Activated CD8-positive, alpha-beta memory T cell treated with anti-CD3 and anti-CD28 coated beads, Interleukin-2, amount 50 U/mL, for 4 hours (primary cell): ENCODE measurements at regions not wholly inside any gene's neighbourhood (a gene's known extent, or its start where the extent isn't known, plus 50 kb on each side); places are given as distances from the start of the nearest gene placed in this dataset.

ENCODE experiments used
- DNase-seq: peaks from one replicate; pipeline ENCODE4 v3.0.0-alpha.2; 2020

GRCh38 chr18:38898167-38898566, 1332.6 kb upstream of the CELF4 start:
- DNase-seq = no peak

DNA sequence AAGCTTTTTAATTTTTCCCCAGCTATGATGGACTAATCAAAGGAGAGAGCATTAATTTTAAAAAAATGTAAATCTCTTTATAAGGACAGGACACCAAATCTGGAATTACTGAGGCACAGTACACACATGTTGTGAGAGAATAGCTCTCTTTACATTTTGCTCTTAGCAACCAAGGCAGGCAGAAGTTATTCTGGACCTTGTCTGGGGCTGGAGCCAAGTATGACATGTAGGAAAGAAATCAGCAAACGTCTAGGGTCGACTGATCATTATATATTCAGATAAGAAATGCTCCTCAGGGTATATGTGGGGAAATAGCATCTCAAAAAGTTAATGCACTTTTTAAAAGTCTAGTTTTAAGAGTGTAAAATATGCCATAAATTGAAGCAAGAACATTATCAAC, 1330.0 kb upstream of the CELF4 start:
- DNase-seq = no peak

DNA sequence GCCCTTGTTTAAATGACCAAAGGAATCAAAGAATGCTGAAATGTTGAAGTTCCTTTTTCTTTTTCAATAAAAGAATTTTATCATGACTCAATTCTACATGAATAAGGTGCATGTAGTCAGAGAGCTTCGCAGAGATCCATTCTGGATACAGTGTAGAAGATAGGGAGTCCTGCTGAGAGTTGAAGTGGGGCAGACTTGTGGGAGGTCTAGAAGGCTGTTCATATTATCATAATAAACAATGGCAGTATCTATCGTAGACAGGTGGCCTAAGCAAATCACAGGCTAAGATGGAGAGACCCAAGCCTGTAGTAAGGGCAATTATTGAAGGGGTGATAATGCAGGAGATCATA, 1322.0 kb upstream of the CELF4 start:
- DNase-seq = no peak

- no peak for DNase-seq
These were observed 1321.5 kb upstream of the CELF4 start for GRCh38 chr18:38886861-38887670.

- DNase-seq = no peak
These were observed 1320.6 kb upstream of the CELF4 start for GRCh38 chr18:38886235-38886634.

GRCh38 chr18:38884050-38884449, 1318.5 kb upstream of the CELF4 start:
- DNase-seq = no peak

DNA sequence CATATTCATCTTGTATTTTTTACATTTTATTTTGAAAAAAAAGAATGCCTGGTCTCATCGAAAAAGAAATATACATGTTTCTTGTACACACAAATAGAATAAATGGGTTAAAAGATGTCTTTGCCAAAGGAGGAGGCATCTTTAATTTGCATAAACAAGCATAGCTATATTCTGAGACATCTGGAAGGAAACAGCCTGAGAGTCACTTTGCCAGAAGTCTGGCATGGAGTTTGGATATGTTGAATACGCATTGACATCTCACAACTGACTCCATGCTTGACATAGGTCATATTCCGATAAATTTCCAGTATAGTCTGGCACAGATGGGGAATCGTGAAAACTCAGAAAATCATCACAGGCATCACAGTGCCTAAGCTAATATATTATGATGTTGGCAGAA, 1317.5 kb upstream of the CELF4 start:
- DNase-seq = no peak

- DNase-seq = no peak
These were observed 1314.3 kb upstream of the CELF4 start for GRCh38 chr18:38879871-38880270.

DNA sequence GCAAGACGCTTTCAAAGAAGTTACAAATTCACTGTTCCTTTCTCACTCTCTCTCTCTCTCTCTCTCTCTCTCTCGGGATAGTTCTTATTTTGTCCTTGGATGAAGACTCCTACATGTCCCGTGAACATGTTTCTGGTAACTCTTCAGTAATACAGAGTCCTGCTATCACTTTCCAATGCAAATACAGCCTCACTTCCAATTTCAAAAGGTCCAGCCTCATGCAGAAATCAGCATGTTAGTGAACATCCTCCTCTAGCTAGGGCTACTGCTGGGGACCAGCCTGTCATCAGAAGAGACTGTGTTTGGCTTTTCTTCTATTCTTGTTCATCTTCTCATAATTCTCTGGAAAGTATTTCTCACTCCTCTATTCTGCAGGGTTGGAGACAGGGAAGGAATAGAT, 1306.7 kb upstream of the CELF4 start:
- no peak for DNase-seq

GRCh38 chr18:38868757-38869156, 1303.2 kb upstream of the CELF4 start:
- no peak for DNase-seq

DNA sequence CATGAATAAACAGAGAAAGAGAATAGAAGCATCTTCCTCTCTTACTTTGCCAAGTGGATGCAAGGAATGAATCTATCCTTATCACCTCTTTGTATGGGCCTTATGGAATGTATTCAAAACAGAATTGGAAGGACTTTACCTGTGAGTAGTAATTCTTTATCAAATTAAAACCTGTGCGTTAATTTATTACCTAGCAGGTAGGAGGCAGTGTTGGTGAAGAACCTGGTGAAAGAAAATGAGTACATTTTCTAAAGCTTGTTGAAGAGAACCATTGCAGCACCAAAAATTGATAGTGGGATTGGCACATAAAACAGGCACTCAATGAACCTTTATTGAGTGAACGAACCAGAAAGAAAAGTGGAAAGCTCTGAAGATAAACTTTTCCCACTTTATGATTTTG, 1302.1 kb upstream of the CELF4 start:
- DNase-seq = no peak

- no peak for DNase-seq
These were observed 1285.9 kb upstream of the CELF4 start for GRCh38 chr18:38851526-38851925.

GRCh38 chr18:38847326-38847725, 1281.7 kb upstream of the CELF4 start:
- DNase-seq = no peak

DNA sequence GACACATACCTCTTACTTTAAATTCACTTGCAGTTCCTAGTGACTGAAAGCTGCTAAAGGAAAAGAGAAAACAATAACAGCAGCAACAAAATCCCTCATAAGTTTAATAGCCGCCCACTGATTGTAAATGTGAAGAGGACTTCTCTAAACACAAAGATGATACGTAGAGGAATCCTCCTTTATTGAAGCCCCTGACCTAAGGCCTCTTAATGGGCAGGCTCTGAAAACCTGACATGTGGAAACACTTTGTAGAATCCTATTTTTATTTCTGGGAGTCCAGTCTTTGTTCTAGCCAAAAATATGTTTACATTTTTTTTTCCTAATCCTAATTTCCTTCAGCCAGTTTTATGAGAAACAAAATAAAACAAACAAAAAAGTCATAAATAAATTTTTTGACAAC, 1277.7 kb upstream of the CELF4 start:
- no peak for DNase-seq

DNA sequence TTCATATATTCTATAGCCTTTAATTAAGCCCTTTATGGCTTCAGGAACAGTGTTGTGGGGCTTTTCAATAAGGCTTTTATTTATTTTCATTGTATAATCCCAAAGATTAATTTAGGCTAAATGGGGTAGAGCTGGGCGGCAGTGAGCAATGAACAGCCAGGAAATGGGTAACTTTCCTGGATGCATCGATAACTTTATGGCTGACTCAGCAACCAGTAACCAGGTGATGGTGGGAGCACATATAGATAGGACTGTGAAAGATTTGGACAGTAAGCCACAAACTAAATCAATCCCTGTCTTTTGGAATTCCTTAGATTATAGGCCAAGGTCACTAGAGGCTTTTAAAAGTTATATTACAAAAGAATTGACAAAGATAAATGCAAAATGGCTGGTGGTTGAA, 1260.6 kb upstream of the CELF4 start:
- DNase-seq = no peak

- DNase-seq = no peak
These were observed 1245.6 kb upstream of the CELF4 start for GRCh38 chr18:38811209-38811608.

GRCh38 chr18:38810789-38811188, 1245.2 kb upstream of the CELF4 start:
- no peak for DNase-seq

GRCh38 chr18:38807915-38808314, 1242.3 kb upstream of the CELF4 start:
- no peak for DNase-seq

DNA sequence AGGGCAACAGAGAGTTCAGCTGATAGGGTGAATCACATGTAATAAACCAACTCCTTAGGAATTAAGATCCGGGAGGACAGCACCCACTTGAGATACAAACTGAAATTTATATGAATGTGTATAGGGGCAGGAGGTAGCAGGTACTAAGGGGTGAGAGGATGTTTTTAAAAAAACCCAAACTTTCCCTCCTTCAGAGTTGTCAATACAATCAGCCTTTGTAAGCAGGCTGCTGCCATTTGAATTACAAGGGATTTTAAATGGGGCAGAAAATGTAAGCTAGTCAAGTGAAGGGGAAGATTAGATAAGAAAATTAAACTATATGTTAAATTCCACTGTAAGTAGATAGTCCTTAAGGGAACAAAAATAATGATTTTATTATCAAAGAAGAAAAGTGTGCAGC, 1239.7 kb upstream of the CELF4 start:
- no peak for DNase-seq

GRCh38 chr18:38801640-38802039, 1236.0 kb upstream of the CELF4 start:
- DNase-seq = no peak

DNA sequence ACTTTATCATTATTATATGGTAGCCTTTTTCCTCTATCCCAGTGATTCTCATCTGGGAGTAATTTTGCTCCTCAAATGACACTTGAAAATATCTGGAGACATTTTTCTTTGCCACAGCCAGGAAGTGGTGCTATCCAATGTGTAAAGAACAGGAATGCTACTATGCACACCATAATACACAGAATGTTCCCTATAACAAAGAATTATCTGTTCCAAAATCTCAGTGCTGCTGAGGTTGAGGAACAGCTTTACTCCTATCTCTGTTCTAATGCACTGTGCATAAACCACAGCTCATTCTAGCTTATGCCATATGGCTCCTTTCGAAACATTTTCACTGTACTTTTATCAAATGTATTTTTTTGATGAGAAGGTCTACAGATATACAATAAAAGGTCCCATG, 1231.2 kb upstream of the CELF4 start:
- no peak for DNase-seq

- no peak for DNase-seq
These were observed 1227.1 kb upstream of the CELF4 start for GRCh38 chr18:38792731-38793130.

- DNase-seq = no peak
These were observed 1225.2 kb upstream of the CELF4 start for GRCh38 chr18:38790786-38791185.

GRCh38 chr18:38790303-38790702, 1224.7 kb upstream of the CELF4 start:
- DNase-seq = no peak

GRCh38 chr18:38789141-38789540, 1223.5 kb upstream of the CELF4 start:
- no peak for DNase-seq
